ENCODE measurements at regions not wholly inside any gene's neighbourhood (a gene's known extent, or its start where the extent isn't known, plus 50 kb on each side); places are given as distances from the start of the nearest gene placed in this dataset.

DNA sequence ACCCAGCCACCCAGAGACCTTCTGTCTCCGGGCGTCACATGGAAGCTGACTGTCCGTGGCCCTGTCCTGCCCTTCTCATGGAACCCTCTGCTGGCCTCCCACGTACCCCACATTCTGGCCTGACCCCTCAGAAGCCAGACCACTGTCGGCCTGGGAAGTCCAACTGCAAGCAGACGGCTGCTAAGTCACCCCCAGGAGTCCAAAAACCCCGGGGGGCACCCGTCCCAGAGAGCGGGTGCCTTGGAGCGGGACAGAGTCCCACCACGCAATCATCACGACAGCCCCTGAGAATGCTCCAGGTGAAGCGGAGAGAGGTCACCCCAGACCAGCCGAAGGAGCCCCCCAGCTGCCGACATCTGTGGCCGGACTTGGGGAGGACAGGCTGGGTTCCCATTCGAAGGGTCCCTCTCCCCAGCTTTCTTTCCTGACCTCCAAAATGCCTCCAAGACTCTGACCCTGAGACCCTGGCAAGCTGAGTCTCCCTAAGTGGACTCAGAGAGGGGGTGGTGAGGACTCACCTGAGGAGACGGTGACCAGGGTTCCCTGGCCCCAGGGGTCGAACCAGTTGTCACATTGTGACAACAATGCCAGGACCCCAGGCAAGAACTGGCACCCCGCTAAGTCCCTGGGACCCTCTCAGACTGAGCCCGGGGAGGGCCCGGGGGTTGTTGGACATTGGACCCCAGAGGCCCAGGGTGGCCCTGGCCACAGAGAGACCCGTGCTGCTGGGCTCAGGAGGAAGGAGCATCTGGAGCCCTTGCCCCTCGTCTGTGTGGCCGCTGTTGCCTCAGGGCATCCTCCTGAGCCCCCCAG lies 337.1 kb downstream of the TMEM121 start:
- Mint-ChIP-seq H3K4me1 (peaks cover 26% of the 10 kb centered on the region), H3K27me3 (no peaks in the 10 kb centered on the region), H3K9me3 (no peaks in the 10 kb centered on the region), H3K4me3 (peak overlapping the region; percentile 80), H3K27ac (peak overlapping the region; percentile 93), H3K36me3 (peaks cover 6% of the 10 kb centered on the region)
- DNase-seq, result no peak

DNA sequence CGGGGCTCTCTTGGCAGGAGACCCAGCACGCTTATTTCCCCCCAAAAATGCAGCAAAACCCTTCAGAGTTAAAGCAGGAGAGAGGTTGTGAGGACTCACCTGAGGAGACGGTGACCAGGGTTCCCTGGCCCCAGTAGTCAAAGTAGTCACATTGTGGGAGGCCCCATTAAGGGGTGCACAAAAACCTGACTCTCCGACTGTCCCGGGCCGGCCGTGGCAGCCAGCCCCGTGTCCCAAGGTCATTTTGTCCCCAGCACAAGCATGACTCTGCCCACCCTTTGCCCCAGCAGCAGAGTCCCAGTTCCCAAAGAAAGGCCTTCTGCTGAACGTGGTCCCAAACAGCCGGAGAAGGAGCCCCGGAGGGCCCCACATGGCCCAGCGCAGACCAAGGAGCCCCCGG lies 337.7 kb downstream of the TMEM121 start:
- Mint-ChIP-seq H3K9me3 (no peaks in the 10 kb centered on the region), H3K4me3 (no peak overlapping the region), H3K27me3 (no peaks in the 10 kb centered on the region), H3K4me1 (peaks cover 26% of the 10 kb centered on the region), H3K27ac (peak overlapping the region; percentile 93), H3K36me3 (peaks cover 6% of the 10 kb centered on the region)
- no peak for DNase-seq

DNA sequence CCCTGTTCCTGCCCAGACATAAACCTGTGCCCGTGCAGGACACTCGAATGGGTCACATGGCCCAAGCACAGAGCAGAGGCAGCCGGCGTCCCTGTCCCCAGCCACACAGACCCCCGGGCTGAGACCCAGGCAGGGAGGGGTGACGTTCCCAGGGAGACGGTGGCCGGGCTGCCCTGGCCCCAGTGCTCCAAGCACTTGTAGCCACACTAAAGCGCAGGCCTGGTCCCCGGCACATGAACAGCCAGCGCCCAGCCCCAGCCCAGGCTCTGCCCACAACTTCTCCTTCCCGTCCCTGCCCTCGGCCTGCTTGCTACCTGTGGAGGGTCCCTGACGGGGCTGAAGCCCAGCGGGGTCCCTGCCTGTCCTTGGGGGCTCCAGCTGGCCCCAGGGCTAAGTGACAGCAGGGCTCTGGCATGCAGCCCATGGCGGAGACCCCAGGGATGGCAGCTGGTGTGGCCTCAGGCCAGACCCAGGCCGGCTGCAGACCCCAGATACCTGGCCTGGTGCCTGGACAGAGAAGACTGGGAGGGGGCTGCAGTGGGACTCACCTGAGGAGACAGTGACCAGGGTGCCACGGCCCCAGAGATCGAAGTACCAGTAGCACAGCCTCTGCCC lies 338.4 kb downstream of the TMEM121 start:
- no peak for DNase-seq
- H3K27ac Mint-ChIP-seq, result peak overlapping the region; percentile 93
- H3K4me1 Mint-ChIP-seq, result peaks cover 26% of the 10 kb centered on the region
- no peaks in the 10 kb centered on the region for H3K27me3 Mint-ChIP-seq
- H3K4me3 Mint-ChIP-seq, result no peak overlapping the region
- peaks cover 6% of the 10 kb centered on the region for H3K36me3 Mint-ChIP-seq
- no peaks in the 10 kb centered on the region for H3K9me3 Mint-ChIP-seq

DNA sequence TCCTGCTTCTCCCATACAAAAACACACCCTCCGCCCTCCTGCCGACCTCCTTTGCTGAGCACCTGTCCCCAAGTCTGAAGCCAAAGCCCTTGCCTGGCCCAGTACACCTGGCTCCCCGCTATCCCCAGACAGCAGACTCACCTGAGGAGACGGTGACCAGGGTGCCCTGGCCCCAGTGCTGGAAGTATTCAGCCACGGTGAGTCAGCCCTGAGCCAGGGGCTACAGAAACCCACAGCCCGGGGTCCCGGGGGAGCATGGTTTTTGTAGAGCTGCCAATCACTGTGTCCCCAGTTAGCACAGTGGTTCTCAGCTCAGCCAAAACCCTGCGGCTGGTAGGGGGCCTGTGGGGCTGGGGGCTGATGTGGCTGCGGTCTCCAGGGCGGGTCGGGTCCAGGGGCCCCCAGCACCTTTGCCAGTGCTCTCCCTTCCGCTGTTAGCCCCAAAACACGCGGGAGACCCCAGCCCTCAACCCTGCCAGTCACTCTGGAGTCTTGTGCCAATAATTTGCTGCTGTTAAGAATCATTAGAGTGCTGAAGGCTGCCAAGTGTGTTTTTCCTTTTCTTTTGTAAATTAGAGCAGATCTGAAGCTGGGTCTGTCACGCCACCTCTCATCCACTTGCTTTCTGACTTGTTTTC lies 339.0 kb downstream of the TMEM121 start:
- Mint-ChIP-seq H3K4me3 (no peak overlapping the region), H3K36me3 (peaks cover 4% of the 10 kb centered on the region), H3K27me3 (no peaks in the 10 kb centered on the region), H3K9me3 (no peaks in the 10 kb centered on the region), H3K27ac (peak overlapping the region; percentile 56), H3K4me1 (peaks cover 23% of the 10 kb centered on the region)
- DNase-seq, result no peak

DNA sequence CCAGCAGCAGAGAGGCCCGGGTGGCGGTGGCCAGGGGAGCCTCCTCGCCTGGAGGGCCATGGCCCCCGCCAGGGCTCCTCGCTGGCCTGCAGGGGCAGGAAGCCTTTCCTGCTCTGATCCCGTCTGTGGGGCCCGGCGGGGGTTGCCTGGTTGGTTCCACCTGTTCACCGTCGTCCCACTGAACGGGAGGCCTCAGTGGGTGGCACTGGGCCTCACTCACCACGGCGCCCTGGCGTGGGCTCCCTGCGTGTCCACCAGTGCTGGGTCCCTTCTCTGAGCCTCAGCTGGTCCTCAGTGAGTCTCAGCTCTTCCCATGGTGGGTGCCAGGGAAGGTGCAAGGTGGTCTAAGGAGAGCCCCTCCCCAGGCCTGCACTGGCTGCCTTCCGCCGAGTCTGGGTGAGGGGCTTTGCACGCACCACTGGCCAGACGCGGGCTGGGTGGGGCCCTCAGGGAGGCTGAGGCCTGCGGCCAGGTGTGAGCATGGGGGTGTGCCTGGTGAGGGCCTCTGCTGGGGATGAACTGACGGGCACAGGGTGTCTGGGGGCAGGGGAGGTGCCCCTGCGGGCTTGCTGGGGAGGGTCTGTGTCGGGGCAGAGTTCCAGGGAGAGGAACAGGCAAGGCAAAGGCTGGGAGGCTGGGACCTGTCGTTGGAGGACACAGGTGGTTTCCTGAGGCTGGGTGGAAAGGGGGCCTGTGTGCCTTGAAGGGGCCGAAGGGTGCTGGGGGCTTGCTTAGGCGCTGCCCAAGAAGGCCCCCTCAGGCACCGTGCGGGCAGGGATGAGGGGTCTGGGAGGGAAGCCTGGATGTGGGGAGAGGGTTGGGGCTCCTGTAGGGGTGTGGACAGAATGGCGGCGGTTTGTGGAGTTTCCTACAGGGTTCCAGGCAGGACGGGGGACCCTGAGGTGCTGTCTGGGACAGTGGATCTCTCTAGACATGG lies 339.8 kb downstream of the TMEM121 start:
- no peak overlapping the region for H3K4me3 Mint-ChIP-seq
- H3K9me3 Mint-ChIP-seq, result no peaks in the 10 kb centered on the region
- H3K27me3 Mint-ChIP-seq, result no peaks in the 10 kb centered on the region
- H3K27ac Mint-ChIP-seq, result peak overlapping the region; percentile 38
- peaks cover 17% of the 10 kb centered on the region for H3K4me1 Mint-ChIP-seq
- DNase-seq, result no peak
- peaks cover 2% of the 10 kb centered on the region for H3K36me3 Mint-ChIP-seq

DNA sequence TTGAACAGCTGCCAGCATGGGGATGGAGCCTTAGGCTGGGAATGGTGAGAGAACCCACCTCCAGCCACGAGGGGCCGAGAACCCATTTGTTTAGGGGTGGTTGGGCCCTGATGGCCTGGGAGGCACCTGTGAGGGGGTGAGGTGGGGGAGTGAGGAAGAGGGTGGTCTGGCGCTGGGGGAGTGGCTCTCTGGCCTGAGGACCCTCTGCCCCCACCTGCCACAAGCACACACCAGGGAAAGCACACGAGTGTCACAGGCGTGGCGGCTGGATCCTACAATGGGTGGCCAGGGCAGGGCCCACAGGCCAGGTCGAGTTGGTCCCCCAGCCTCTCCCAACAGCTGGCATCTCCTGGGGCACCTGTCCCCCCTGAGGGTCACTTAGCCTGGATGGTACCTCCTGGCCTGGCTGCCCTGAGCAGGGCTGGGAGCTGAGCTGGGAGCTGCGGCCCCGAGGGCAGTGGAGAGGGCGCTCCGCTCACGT lies 340.5 kb downstream of the TMEM121 start:
- H3K9me3 Mint-ChIP-seq, result no peaks in the 10 kb centered on the region
- peaks cover 11% of the 10 kb centered on the region for H3K4me1 Mint-ChIP-seq
- DNase-seq, result no peak
- no peak overlapping the region for H3K27ac Mint-ChIP-seq
- H3K27me3 Mint-ChIP-seq, result no peaks in the 10 kb centered on the region
- peaks cover 2% of the 10 kb centered on the region for H3K36me3 Mint-ChIP-seq
- no peak overlapping the region for H3K4me3 Mint-ChIP-seq

DNA sequence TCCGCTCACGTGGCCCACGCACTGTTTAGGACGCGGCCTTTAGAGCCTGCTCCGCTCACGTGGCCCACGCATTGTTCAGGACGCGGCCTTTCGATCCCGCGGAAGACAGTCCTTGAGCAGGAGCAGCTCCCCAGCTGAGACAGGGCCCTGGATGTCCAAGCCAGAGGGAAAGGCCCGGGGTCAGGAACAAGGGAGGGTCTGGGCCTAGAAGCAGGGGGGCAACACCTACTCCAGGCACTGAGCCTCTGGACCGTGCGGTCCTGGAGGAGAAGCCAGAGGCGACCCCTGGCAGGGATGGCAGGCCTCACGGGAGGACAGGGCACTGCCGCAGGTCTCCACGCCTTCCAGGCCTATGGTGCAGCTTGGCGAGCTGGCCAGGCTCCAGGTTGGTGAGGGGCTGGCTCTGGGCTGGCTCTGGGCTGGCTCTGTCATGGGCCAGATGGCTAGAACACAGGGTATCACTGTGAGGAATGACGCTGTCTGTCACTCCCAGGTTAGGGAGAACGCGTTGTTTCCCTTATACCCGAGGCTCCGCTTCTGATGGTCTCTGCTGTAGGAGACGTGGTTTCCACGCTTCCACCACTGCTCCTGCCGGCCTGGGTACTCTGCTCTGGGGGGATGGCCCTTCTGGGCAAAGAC lies 341.7 kb downstream of the TMEM121 start:
- Mint-ChIP-seq H3K9me3 (no peaks in the 10 kb centered on the region), H3K27ac (no peak overlapping the region)

DNA sequence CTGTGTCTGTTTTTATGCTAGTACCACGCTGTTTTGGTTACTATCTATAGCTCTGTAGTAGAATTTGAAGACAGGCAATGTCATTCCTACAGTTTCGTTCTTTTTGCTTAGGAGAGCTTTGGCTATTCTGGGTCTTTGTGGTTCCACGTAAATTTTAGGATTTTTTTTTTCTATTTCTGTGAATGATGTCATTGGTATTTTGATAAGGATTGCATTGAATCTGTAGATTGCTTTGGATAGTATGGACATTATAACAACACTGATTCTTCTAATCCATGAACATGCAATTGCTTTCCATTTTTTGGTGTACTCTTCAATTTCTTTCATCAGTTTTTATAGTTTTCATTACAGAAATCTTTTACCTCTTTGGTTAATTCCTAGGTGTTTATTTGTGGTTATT lies 345.2 kb downstream of the TMEM121 start:
- Mint-ChIP-seq H3K27ac (no peak overlapping the region), H3K4me1 (peaks cover 4% of the 10 kb centered on the region), H3K27me3 (peaks cover 11% of the 10 kb centered on the region), H3K36me3 (peaks cover 1% of the 10 kb centered on the region), H3K4me3 (no peak overlapping the region), H3K9me3 (peaks cover 3% of the 10 kb centered on the region)
- no peak for DNase-seq

More for the DNA sequence above, 341.7 kb downstream of the TMEM121 start:
- Mint-ChIP-seq H3K4me1 (peaks cover 2% of the 10 kb centered on the region), H3K36me3 (peaks cover 2% of the 10 kb centered on the region), H3K27me3 (no peaks in the 10 kb centered on the region), H3K4me3 (no peak overlapping the region)
- no peak for DNase-seq

DNA sequence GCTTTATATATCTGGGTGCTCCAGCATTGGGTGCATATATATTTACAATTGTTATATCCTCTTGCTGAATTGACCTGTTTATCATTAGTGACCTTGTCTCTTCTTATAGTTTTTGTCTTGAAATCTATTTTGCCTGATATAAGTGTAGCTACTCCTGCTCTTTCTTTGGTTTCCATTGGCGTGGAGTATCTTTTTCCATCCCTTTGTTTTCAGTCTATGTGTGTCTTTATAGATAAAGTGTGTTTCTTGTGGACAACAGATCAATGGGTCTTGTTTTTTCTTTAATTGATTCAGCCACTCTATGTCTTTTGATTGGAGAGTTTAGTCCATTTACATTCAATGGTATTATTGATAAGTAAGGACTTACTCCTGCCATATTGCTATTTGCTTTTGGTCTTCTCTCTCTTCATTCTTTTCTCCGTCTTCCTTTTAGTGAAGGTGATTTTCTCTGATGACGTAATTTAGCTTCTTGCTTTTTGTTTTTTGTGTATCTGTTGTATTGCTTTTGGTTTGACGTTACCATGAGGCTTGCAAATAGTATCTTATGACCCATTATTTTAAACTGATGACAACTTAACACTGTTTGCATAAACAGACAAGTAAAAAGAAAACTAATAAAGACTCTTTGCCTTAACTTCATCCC lies 347.6 kb downstream of the TMEM121 start:
- DNase-seq, result no peak
- Mint-ChIP-seq H3K4me1 (peaks cover 4% of the 10 kb centered on the region), H3K9me3 (peaks cover 3% of the 10 kb centered on the region), H3K27me3 (peaks cover 11% of the 10 kb centered on the region), H3K36me3 (no peaks in the 10 kb centered on the region), H3K27ac (no peak overlapping the region), H3K4me3 (no peak overlapping the region)

DNA sequence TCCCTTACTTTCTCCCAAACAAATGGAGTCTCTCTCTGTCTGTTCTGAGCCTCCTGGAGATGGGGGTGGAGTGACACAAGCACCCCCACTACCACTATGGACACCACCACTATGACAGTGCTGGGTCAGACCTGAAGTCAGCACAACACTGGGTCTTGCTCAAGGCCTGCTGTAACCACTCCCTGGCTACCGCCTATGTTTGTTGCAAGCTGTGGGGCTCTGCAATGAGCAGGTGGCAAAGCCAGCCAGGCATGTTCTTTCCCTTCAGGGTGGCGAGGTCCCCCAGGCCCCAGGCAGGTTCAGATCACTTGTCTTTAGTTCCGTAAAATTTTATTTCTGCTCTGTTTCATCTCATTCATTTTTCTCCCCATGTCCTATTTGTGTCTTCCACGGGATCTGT lies 349.8 kb downstream of the TMEM121 start:
- peaks cover 3% of the 10 kb centered on the region for H3K9me3 Mint-ChIP-seq
- no peak for DNase-seq
- peaks cover 14% of the 10 kb centered on the region for H3K27me3 Mint-ChIP-seq
- no peak overlapping the region for H3K27ac Mint-ChIP-seq
- no peaks in the 10 kb centered on the region for H3K36me3 Mint-ChIP-seq
- H3K4me1 Mint-ChIP-seq, result peaks cover 7% of the 10 kb centered on the region
- H3K4me3 Mint-ChIP-seq, result no peak overlapping the region

DNA sequence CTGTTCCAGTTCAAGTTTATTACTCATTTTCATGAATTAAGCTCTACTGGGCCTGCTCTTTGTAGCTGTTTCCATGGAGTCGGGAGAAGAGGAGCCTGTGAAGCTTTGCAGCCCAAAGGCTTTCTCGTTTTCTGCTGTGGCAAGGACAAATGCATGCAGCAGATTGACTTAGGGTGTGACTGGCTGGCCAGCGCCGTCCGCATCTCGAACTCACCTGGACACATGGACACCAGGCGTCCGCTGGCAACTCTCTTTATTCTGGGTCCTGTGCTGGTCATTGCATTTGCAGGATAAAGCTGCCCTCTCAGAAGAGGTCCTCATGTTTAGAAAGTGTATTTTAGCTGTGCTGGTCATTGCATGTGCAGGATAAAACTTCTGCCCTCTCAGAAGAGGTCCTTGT lies 350.4 kb downstream of the TMEM121 start:
- peaks cover 7% of the 10 kb centered on the region for H3K4me1 Mint-ChIP-seq
- no peak for DNase-seq
- no peaks in the 10 kb centered on the region for H3K36me3 Mint-ChIP-seq
- H3K4me3 Mint-ChIP-seq, result no peak overlapping the region
- H3K9me3 Mint-ChIP-seq, result peaks cover 3% of the 10 kb centered on the region
- H3K27me3 Mint-ChIP-seq, result peaks cover 14% of the 10 kb centered on the region
- H3K27ac Mint-ChIP-seq, result no peak overlapping the region

DNA sequence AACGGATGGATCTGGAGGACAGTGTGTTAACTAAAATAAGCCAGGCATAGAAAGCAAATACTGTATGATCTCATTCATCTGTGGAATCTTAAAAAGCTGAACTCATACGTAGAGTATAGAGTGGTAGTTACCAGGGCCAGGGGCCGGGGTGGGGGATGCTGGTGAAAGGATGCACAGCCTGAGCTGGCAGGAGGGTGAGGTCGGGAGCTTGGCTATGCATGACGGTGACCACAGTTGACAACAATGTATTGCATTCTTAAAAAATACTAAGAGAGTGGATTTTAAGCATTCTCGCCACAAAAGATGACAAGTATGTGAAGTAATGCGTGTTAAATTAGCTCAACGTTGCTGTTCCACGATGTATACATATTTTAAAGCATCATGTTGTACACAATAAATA lies 351.3 kb downstream of the TMEM121 start:
- no peak for DNase-seq
- Mint-ChIP-seq H3K4me1 (peaks cover 7% of the 10 kb centered on the region), H3K4me3 (no peak overlapping the region), H3K9me3 (peaks cover 3% of the 10 kb centered on the region), H3K27me3 (peaks cover 14% of the 10 kb centered on the region), H3K27ac (no peak overlapping the region), H3K36me3 (no peaks in the 10 kb centered on the region)

DNA sequence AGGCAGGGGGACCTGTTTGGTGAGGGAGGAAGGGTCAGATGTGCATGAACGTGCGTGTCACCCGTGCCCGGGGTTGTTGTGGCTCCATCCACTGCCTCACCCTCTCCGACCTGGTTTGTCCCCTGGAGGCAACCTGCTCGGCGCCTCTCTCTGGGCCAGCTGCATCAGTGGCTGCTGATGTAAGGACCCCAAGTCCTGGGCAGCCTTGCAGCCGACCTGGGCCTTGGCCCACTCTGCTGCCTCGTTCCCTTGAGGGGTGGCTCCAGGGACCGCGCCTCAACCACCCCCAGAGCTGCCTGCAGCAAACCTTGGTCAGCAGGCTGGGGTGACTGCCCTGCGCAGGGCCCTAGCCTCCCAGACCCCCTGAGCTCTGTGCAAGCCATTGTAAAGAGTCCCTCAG lies 351.7 kb downstream of the TMEM121 start:
- H3K4me3 Mint-ChIP-seq, result no peak overlapping the region
- H3K4me1 Mint-ChIP-seq, result peaks cover 5% of the 10 kb centered on the region
- no peak for DNase-seq
- H3K27me3 Mint-ChIP-seq, result peaks cover 14% of the 10 kb centered on the region
- no peak overlapping the region for H3K27ac Mint-ChIP-seq
- H3K36me3 Mint-ChIP-seq, result no peaks in the 10 kb centered on the region
- H3K9me3 Mint-ChIP-seq, result peaks cover 3% of the 10 kb centered on the region

DNA sequence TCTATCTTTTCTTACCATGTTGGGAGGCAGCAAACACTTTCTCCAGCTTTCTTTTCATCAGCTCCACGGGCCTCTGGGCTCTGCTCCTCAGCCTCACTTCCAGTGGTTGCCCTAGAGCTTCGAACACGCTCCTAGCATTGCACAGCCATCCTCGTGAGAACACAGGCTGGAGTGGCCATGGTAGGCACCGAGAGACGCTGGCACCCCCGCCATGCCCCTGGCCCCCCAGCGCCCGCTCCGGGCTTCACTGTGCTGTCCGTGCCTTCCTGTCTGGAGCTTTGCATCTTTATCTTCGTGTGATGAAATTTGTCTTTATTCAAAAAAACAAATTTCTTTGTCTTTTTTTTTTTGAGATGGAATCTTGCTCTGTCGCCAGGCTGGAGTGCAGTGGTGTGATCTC lies 352.2 kb downstream of the TMEM121 start:
- Mint-ChIP-seq H3K9me3 (peaks cover 3% of the 10 kb centered on the region), H3K27ac (no peak overlapping the region), H3K4me3 (no peak overlapping the region), H3K36me3 (no peaks in the 10 kb centered on the region), H3K4me1 (peaks cover 3% of the 10 kb centered on the region), H3K27me3 (peaks cover 14% of the 10 kb centered on the region)
- DNase-seq, result no peak

All from activated naive CD8-positive, alpha-beta T cell treated with anti-CD3 and anti-CD28 coated beads for 36 hours (primary cell).